NCI-H2081 (cell line): ENCODE measurements at regions not wholly inside any gene's neighbourhood (a gene's known extent, or its start where the extent isn't known, plus 50 kb on each side); places are given as distances from the start of the nearest gene placed in this dataset.
"Not testable (repeated sequence)": the region's sequence is repeated elsewhere in the genome, so short reads cannot be mapped to it uniquely, and the experiment has no call there.

Source experiments
- DNase-seq, 2 experiments: peaks; one replicate each; lab custom pipeline; 2025; lab: John Stamatoyannopoulos, UW

DNA sequence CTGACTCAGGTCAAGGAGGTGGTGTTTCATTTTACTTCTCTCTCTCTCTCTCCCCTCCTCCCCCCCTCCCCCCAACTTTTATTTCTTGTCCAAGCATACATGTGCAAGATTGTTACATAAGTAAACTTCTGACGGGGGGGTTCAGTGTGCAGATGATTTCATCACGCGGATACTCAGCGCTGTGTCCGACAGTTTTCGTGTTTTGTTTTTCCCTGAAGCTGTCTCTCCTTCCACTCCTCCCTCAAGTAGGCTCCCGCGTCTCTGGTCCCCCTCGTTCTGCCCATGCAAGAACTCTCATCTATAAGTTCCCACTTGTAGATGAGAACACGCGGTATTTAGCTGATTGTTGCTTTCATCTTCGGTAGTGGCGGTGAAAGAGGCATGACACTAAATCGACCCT, 111.0 kb upstream of the ANKRD30BL start:
- no peak for DNase-seq

GRCh38 chr2:132273585-132273984, 111.8 kb upstream of the ANKRD30BL start:
- not testable (repeated sequence) for DNase-seq

GRCh38 chr2:132274000-132274399, 112.2 kb upstream of the ANKRD30BL start:
- DNase-seq = no peak

GRCh38 chr2:132275396-132275795, 113.6 kb upstream of the ANKRD30BL start:
- no peak for DNase-seq

- DNase-seq = no peak
Observed at GRCh38 chr2:132276571-132276981, 114.8 kb upstream of the ANKRD30BL start.

DNA sequence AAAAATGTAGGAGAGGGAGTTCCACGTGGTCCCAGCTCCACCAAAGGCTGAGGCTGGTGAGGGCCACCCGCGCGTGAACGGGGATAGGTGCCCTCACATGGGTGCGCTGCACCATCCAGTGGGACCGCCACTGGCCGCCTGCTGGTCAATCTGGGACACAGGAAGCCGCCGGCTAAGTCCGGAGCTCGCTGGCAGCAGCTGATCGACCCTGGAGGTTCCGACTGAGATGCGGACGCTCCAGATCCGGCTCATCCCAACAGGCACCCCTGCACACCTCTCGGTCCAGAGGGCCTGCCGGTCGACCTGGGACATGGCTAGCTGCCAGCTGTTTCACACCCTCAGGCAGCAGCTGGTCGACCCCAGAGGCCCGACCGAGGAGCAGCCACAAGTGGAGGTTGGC, 116.5 kb upstream of the ANKRD30BL start:
- DNase-seq = no peak

DNA sequence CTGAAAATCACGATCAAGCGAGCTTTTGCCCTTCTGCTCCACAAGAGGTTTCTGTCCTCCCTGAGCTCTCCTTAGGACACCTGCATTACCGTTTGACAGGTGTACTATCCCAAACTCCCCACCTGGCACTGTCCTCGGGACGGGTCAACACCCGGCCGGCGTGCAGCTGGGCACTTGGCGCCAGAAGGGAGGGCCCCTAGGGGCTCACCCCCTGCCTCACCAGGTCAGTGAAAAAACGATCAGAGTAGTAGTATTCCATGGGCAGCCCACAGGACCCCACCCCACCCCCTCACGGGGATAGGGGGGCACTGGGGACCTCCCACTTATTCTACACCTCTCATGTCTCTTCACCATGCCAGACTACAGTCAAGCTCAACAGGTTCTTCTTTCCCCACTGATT, 117.6 kb upstream of the ANKRD30BL start:
- DNase-seq = no peak

DNA sequence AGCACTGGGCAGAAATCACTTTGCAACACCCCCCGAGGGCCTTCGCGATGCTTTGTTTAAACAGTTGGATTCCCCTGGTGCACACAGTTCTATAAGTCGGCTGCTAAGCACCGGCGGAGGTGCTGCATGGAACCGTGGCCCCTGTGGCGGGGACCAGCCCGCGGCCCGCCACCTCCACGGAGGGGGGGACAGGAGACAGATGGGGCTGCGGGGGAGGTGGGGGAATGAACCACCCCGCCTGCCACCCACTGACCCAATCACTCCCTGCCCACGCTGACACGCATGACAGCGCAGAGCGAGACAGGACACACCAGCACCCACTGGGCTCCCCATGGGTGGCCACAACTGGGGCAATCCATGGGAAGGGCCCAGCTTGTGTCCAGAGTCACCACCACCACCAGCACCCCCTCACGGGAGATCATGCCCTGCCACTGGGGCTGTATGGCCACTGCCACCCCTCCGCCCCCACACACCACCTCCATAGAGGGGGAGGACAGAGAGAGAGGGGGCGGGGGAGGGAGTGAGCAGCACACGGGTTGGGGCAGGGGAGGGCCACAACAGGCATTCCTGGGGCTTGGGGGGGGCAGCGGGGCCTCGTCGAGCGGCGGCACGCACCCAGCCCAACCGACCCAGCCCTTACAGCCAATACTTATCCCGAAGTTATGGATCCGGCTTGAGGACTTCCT, 118.3 kb upstream of the ANKRD30BL start:
- no peak for DNase-seq

GRCh38 chr2:132280912-132281311, 119.2 kb upstream of the ANKRD30BL start:
- no peak for DNase-seq

- not testable (repeated sequence) for DNase-seq
Observed at GRCh38 chr2:132282104-132282503, 120.4 kb upstream of the ANKRD30BL start.

GRCh38 chr2:132282911-132283310, 121.2 kb upstream of the ANKRD30BL start:
- DNase-seq = no peak

GRCh38 chr2:132286289-132286911, 124.6 kb upstream of the ANKRD30BL start:
- DNase-seq = not testable (repeated sequence)

DNA sequence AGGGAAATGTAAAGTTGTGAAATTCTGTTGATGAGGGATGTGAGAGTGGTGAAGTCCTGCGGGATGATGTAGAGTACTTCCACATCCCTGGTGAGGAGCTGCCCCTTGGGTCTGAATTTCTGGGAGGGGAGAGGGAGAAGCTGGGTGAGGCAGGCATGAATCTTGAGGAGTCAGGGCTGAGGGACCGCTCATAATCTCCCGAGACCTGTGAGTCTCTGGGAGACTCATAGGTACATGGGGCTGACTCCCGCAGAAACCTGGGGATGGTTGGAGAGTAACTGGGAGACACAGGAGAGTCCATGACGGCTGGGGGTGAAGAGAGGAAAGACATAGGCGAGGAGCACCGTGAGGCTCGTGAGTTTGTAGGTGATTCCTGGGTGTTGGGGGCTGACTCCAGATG, 126.2 kb upstream of the ANKRD30BL start:
- not testable (repeated sequence) for DNase-seq

- DNase-seq = not testable (repeated sequence)
Observed at GRCh38 chr2:132289138-132289537, 127.4 kb upstream of the ANKRD30BL start.

DNA sequence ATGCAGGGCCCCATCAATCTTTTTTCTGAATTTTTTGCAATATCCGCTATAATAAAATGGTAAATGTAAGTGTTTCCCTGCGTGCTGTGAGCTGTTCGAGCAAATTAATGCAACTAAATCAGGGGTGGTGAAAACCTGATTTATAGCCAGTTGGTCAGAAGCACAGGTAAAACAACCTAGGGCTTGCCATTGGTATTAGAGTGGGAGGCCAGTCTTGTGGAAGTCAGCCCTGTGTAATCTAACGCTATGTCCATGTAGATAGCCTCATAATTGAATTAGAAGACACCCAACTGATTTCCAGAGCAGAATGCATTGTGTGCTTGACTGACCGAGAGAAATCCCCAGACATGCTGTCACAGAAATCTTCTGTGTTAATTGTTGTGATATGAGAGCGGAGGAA, 126.8 kb upstream of the GPR39 start:
- DNase-seq = not testable (repeated sequence)

GRCh38 chr2:132300592-132301378, 115.8 kb upstream of the GPR39 start:
- DNase-seq = not testable (repeated sequence)

- not testable (repeated sequence) for DNase-seq
Observed at GRCh38 chr2:132304661-132305380, 111.8 kb upstream of the GPR39 start.

GRCh38 chr2:132307613-132308198, 108.9 kb upstream of the GPR39 start:
- not testable (repeated sequence) for DNase-seq

DNA sequence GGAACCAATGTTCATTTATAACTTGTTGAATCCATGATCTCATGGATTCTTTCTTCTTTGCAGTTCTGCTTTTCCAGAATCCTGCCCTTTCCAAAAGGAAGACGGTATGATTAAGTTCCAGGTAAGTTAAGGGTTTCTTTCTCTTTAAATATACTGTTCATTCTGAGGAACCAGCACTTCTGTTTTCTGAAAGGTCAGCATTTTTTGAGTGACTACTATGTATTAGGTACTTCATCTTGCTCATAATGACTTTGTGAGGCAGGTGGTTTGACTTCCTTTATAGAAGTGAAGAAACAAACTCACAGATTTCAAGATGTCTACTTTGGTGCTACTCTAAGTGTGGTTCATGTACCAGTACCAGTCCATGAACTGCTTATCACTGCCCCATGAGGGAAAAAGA, 107.4 kb upstream of the GPR39 start:
- DNase-seq = not testable (repeated sequence)

DNA sequence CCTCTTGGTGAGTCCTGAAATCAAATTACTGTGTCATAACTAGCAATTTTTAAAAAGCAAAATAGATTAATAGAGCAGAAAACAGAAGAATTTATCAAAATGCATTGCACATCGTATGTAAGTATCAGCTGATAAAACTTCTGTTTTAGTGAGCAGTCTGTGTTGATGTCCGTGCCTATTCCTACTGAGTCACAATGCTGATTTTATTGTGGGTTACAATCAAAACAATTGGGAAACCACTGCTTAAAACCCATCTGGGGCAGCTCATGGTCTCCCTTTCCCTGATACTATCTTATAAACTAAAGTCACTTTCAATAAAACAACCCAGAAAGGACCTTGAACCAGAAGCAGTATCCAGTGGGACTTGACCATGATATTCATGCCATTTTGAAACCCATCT, 101.1 kb upstream of the GPR39 start:
- not testable (repeated sequence) for DNase-seq

DNA sequence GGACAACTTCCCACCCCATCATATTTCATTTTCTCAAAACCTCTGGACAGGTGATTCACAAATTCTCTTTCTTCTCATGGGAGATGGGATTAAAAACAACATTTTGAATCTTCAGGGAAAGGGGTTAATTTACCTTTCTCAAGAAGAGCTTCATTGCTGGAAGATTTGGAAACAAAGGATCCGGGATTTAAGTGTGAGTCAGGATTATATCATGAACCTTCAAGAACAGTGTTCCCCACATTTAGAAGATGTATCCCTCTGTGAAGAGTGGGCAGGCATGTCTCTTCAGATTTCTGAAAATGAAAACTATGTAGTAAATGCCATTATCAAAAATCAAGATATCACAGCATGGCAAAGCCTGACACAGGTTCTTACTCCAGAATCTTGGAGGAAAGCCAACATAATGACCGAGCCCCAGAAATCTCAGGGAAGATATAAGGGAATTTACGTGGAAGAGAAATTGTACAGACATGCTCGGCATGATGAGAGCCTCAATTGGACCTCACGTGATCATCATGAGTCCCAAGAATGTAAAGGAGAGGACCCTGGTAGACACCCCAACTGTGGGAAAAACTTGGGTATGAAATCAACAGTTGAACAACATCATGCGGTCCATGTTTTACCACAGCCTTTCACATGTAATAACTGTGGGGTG, 99.5 kb upstream of the GPR39 start:
- DNase-seq = not testable (repeated sequence)
